Hypothalamus (tissue), 51 donors: ENCODE measurements at regions not wholly inside any gene's neighbourhood (a gene's known extent, or its start where the extent isn't known, plus 50 kb on each side); places are given as distances from the start of the nearest gene placed in this dataset.
"Not testable (repeated sequence)": the region's sequence is repeated elsewhere in the genome, so short reads cannot be mapped to it uniquely, and the experiment has no call there.

Experiments used
- DNase-seq, 51 donors: peaks; one replicate each; lab custom pipeline; 2025; lab: John Stamatoyannopoulos, UW

GRCh38 chr3:70519913-70520659 is 207.6 kb upstream of the MDFIC2 start:
- no peak for DNase-seq

GRCh38 chr3:70519026-70519425 is 206.6 kb upstream of the MDFIC2 start:
- no peak for DNase-seq

GRCh38 chr3:70518356-70518755 is 205.9 kb upstream of the MDFIC2 start:
- DNase-seq: no peak

- DNase-seq: no peak
These were observed 204.9 kb upstream of the MDFIC2 start for GRCh38 chr3:70517124-70517890.

- no peak for DNase-seq
These were observed 203.6 kb upstream of the MDFIC2 start for GRCh38 chr3:70516076-70516475.

GRCh38 chr3:70507486-70507885 is 195.0 kb upstream of the MDFIC2 start:
- DNase-seq: no peak

- DNase-seq: no peak
These were observed 194.3 kb upstream of the MDFIC2 start for GRCh38 chr3:70506775-70507174.

- DNase-seq: no peak
These were observed 189.1 kb upstream of the MDFIC2 start for GRCh38 chr3:70501561-70501960.

GRCh38 chr3:70488816-70489215 is 176.4 kb upstream of the MDFIC2 start:
- DNase-seq: no peak

GRCh38 chr3:70488131-70488530 is 175.7 kb upstream of the MDFIC2 start:
- DNase-seq: no peak

GRCh38 chr3:70486414-70487017 is 174.1 kb upstream of the MDFIC2 start:
- no peak for DNase-seq

GRCh38 chr3:70476174-70476573 is 163.7 kb upstream of the MDFIC2 start:
- no peak for DNase-seq

- no peak for DNase-seq
These were observed 159.3 kb upstream of the MDFIC2 start for GRCh38 chr3:70471464-70472342.

GRCh38 chr3:70466096-70466495 is 153.7 kb upstream of the MDFIC2 start:
- no peak for DNase-seq

GRCh38 chr3:70464876-70465275 is 152.4 kb upstream of the MDFIC2 start:
- no peak for DNase-seq

GRCh38 chr3:70464465-70464864 is 152.0 kb upstream of the MDFIC2 start:
- no peak for DNase-seq

- not testable (repeated sequence) for DNase-seq
These were observed 137.8 kb upstream of the MDFIC2 start for GRCh38 chr3:70450220-70450619.

- DNase-seq: not testable (repeated sequence)
These were observed 123.0 kb upstream of the MDFIC2 start for GRCh38 chr3:70435422-70435821.

- DNase-seq: no peak
These were observed 120.7 kb upstream of the MDFIC2 start for GRCh38 chr3:70433091-70433490.

- DNase-seq: no peak
These were observed 119.5 kb upstream of the MDFIC2 start for GRCh38 chr3:70431911-70432310.

GRCh38 chr3:70426071-70426470 is 113.6 kb upstream of the MDFIC2 start:
- DNase-seq: no peak
